Neural cell (in vitro differentiated cells): ENCODE measurements at regions not wholly inside any gene's neighbourhood (a gene's known extent, or its start where the extent isn't known, plus 50 kb on each side); places are given as distances from the start of the nearest gene placed in this dataset.
A peak's percentile ranks its signal among the peaks of the same experiment; 100 is the strongest.

Experiments
- H2AFZ ChIP-seq: fragments of 200-600, 300-800 bp; sonication (generic), shearing (Covaris generic); 2 replicates; pipeline ENCODE4 v1.6.0; 2014; ENCODE audit warnings: low read depth, mild to moderate bottlenecking, antibody characterized with exemption, low read length, moderate library complexity
- H3F3A ChIP-seq: fragments of 200-600 bp; shearing (Covaris generic); 2 replicates; pipeline ENCODE4 v1.6.1; 2016; ENCODE audit warnings: mild to moderate bottlenecking, moderate library complexity, mixed read lengths, antibody characterized with exemption, low read length; ENCODE audit not compliant: insufficient read depth, poor library complexity, severe bottlenecking
- H3K27ac ChIP-seq: fragments of 200-600, 300-800 bp; sonication (generic), shearing (Covaris generic); 2 replicates; pipeline ENCODE4 v1.5.1; 2014; ENCODE audit warnings: mild to moderate bottlenecking, low read length, moderate library complexity
- H3K27me3 ChIP-seq: fragments of 300-800, 200-600 bp; sonication (generic), shearing (Covaris generic); 2 replicates; pipeline ENCODE4 v1.6.0; 2014; ENCODE audit warnings: mild to moderate bottlenecking, low read depth, low read length, moderate library complexity; ENCODE audit not compliant: insufficient read depth
- H3K36me3 ChIP-seq: fragments of 300-800, 200-600 bp; sonication (generic), shearing (Covaris generic); 2 replicates; pipeline ENCODE4 v1.5.1; 2014; ENCODE audit warnings: mild to moderate bottlenecking, antibody characterized with exemption, low read length, moderate library complexity; ENCODE audit not compliant: insufficient read depth
- H3K4me2 ChIP-seq: fragments of 300-800, 200-600 bp; sonication (generic), shearing (Covaris generic); 2 replicates; pipeline ENCODE4 v1.6.0; 2014; ENCODE audit warnings: mild to moderate bottlenecking, low read length
- H3K4me3 ChIP-seq: fragments of 300-800, 200-600 bp; sonication (generic), shearing (Covaris generic); 2 replicates; pipeline ENCODE4 v1.5.1; 2014; ENCODE audit warnings: mild to moderate bottlenecking, low read length, moderate library complexity
- H3K79me2 ChIP-seq: fragments of 200-600 bp; shearing (Covaris generic); replicated peaks from 2 replicates; pipeline ENCODE4 v1.6.0; 2014; ENCODE audit warnings: mild to moderate bottlenecking, low read length, moderate library complexity; ENCODE audit not compliant: insufficient read depth
- H3K9ac ChIP-seq: fragments of 300-800, 200-600 bp; sonication (generic), shearing (Covaris generic); 2 replicates; pipeline ENCODE4 v1.6.1; 2016; ENCODE audit warnings: mild to moderate bottlenecking, low read length, mixed read lengths
- H3K9me2 ChIP-seq: fragments of 200-600 bp; shearing (Covaris generic); 2 replicates; pipeline ENCODE4 v1.6.1; 2016; ENCODE audit warnings: mild to moderate bottlenecking, low read length, mixed read lengths; ENCODE audit not compliant: insufficient read depth
- H3K9me3 ChIP-seq: fragments of 200-600, 300-800 bp; sonication (generic), shearing (Covaris generic); 2 replicates; pipeline ENCODE4 v1.6.1; 2016; ENCODE audit warnings: mild to moderate bottlenecking, mixed run types, low read length, moderate library complexity, mixed read lengths
- H4K20me1 ChIP-seq: fragments of 200-600 bp; shearing (Covaris generic); 2 replicates; pipeline ENCODE4 v1.6.1; 2016; ENCODE audit warnings: mild to moderate bottlenecking, mixed run types; ENCODE audit not compliant: insufficient read depth
- EP300 ChIP-seq: fragments of 450-650 bp; conservative IDR thresholded peaks from 2 replicates; pipeline ENCODE4 v1.6.1; 2014; ENCODE audit warnings: antibody characterized with exemption, mild to moderate bottlenecking, moderate library complexity; ENCODE audit not compliant: poor library complexity, severe bottlenecking
- EZH2 ChIP-seq: fragments of 200-600, 300-800 bp; shearing (Covaris generic), sonication (generic); IDR thresholded peaks from 2 replicates; pipeline ENCODE4 v1.6.1; 2014; ENCODE audit warnings: antibody characterized with exemption, low read length, borderline replicate concordance, mild to moderate bottlenecking; ENCODE audit not compliant: insufficient read depth, poor library complexity, severe bottlenecking
- MXI1 ChIP-seq: fragments of 450-650 bp; conservative IDR thresholded peaks from 2 replicates; pipeline ENCODE4 v1.6.1; 2014; ENCODE audit warnings: antibody characterized with exemption, mild to moderate bottlenecking; ENCODE audit not compliant: poor library complexity, severe bottlenecking
- POLR2AphosphoS5 ChIP-seq: IDR thresholded peaks from 2 replicates; pipeline ENCODE4 v1.6.1; 2012
- RAD21 ChIP-seq: fragments of 450-650 bp; conservative IDR thresholded peaks from 2 replicates; pipeline ENCODE4 v1.6.1; 2014; ENCODE audit warnings: antibody characterized with exemption, mild to moderate bottlenecking, moderate library complexity
- REST ChIP-seq: IDR thresholded peaks from 2 replicates; pipeline ENCODE4 v1.6.1; 2012; ENCODE audit warnings: borderline replicate concordance
- SMC3 ChIP-seq: fragments of 450-650 bp; conservative IDR thresholded peaks from 2 replicates; pipeline ENCODE4 v1.6.1; 2014; ENCODE audit warnings: antibody characterized with exemption, mild to moderate bottlenecking, moderate library complexity; ENCODE audit not compliant: poor library complexity
- TAF1 ChIP-seq: IDR thresholded peaks from 2 replicates; pipeline ENCODE4 v1.6.1; 2012; ENCODE audit warnings: low read depth
- TF ChIP-seq, protein P1 (sequence below): fragments of 450-650 bp; IDR thresholded peaks from 2 replicates; pipeline ENCODE4 v1.5.1; 2014; ENCODE audit warnings: antibody characterized with exemption, mild to moderate bottlenecking, moderate library complexity; ENCODE audit not compliant: poor library complexity, severe bottlenecking

DNA sequence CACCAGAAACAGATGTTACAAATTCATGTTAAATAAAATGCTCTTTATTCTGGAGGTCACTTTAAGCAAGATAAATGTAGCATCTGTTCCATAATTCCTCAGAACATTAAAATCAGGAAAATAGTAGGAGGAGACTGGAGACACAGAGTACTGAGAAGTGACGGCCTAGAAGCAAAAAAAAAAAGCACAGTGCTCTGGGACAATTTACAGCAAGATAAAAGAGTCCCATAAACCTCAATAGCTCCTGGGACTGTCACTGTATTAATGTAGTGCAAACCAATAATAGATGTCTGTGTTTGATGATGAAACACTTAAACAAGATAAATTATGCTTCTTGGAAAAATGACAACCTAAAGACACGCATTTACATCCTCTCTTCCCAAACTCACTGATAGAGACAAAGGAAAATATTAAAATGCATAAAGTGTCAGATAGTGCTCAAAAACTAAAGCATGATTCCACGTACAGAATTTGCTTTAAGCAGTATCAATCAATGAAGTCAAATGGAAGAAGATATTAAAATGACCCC, 338.8 kb upstream of the REG3G start:
- TF ChIP-seq, protein P1, sequence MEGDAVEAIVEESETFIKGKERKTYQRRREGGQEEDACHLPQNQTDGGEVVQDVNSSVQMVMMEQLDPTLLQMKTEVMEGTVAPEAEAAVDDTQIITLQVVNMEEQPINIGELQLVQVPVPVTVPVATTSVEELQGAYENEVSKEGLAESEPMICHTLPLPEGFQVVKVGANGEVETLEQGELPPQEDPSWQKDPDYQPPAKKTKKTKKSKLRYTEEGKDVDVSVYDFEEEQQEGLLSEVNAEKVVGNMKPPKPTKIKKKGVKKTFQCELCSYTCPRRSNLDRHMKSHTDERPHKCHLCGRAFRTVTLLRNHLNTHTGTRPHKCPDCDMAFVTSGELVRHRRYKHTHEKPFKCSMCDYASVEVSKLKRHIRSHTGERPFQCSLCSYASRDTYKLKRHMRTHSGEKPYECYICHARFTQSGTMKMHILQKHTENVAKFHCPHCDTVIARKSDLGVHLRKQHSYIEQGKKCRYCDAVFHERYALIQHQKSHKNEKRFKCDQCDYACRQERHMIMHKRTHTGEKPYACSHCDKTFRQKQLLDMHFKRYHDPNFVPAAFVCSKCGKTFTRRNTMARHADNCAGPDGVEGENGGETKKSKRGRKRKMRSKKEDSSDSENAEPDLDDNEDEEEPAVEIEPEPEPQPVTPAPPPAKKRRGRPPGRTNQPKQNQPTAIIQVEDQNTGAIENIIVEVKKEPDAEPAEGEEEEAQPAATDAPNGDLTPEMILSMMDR = no peak
- TF ChIP-seq MXI1 (no peak), TAF1 (no peak), REST (peak; percentile 80), EP300 (peak; percentile 79), SMC3 (no peak), EZH2 (no peak), RAD21 (peak; percentile 20), POLR2AphosphoS5 (peak; percentile 75)
- H3K9ac ChIP-seq = no peak overlapping the region
- no peaks in the 10 kb centered on the region for H3K27me3 ChIP-seq
- no peak overlapping the region for H2AFZ ChIP-seq
- H3K9me2 ChIP-seq = no peaks in the 10 kb centered on the region
- peak overlapping the region; percentile 47 for H3K27ac ChIP-seq
- no peaks in the 10 kb centered on the region for H3K36me3 ChIP-seq
- no peaks in the 10 kb centered on the region for H3K9me3 ChIP-seq
- no peaks in the 10 kb centered on the region for H3K79me2 ChIP-seq
- H3F3A ChIP-seq = no peaks in the 10 kb centered on the region
- H4K20me1 ChIP-seq = no peaks in the 10 kb centered on the region
- no peak overlapping the region for H3K4me2 ChIP-seq
- H3K4me3 ChIP-seq = no peak overlapping the region

- Histone ChIP-seq H3F3A (no peaks in the 10 kb centered on the region), H3K9me3 (no peaks in the 10 kb centered on the region), H3K27me3 (no peaks in the 10 kb centered on the region), H2AFZ (no peak overlapping the region), H3K4me3 (no peak overlapping the region), H4K20me1 (no peaks in the 10 kb centered on the region), H3K4me2 (no peak overlapping the region), H3K36me3 (no peaks in the 10 kb centered on the region), H3K9me2 (no peaks in the 10 kb centered on the region), H3K27ac (no peak overlapping the region), H3K9ac (no peak overlapping the region), H3K79me2 (no peaks in the 10 kb centered on the region)
- no peak for TF ChIP-seq EP300
- TF ChIP-seq, protein P1 = no peak
- TF ChIP-seq MXI1 = no peak
Observed at GRCh38 chr2:78699696-78700095, 325.8 kb upstream of the REG3G start.
